ENCODE measurements at regions not wholly inside any gene's neighbourhood (a gene's known extent, or its start where the extent isn't known, plus 50 kb on each side); places are given as distances from the start of the nearest gene placed in this dataset.

GRCh38 chr16:13392341-13392740, 490.9 kb downstream of the SHISA9 start:
- intact Hi-C loops (cut with DNase I): no loop called here
- no peak for DNase-seq (ENCODE audit: low spot score in 2 of 2)
- TF ChIP-seq CTCF (IDR thresholded peaks at IDR 0.05): no peak
- Histone ChIP-seq H3K27ac (no peak overlapping the region), H3K4me1 (no peaks in the 10 kb centered on the region), H3K36me3 (no peaks in the 10 kb centered on the region), H3K4me3 (no peak overlapping the region), H3K27me3 (no peaks in the 10 kb centered on the region), H3K9me3 (no peaks in the 10 kb centered on the region)

GRCh38 chr16:13393816-13394215, 492.4 kb downstream of the SHISA9 start:
- Histone ChIP-seq H3K4me1 (no peaks in the 10 kb centered on the region), H3K36me3 (no peaks in the 10 kb centered on the region), H3K27ac (no peak overlapping the region), H3K9me3 (no peaks in the 10 kb centered on the region), H3K27me3 (no peaks in the 10 kb centered on the region), H3K4me3 (no peak overlapping the region)
- no peak for DNase-seq (ENCODE audit: low spot score in 2 of 2)
- TF ChIP-seq CTCF (IDR thresholded peaks at IDR 0.05): no peak
- intact Hi-C loops (cut with DNase I): no loop called here

- intact Hi-C loops (cut with DNase I): no loop called here
- no peak for TF ChIP-seq CTCF (IDR thresholded peaks at IDR 0.05)
Measured at GRCh38 chr16:13394488-13394887, 493.1 kb downstream of the SHISA9 start.

GRCh38 chr16:13397126-13397525, 495.7 kb downstream of the SHISA9 start:
- intact Hi-C loops (cut with DNase I): no loop called here

More at GRCh38 chr16:13394488-13394887, 493.1 kb downstream of the SHISA9 start:
- Histone ChIP-seq H3K27ac (no peak overlapping the region), H3K27me3 (no peaks in the 10 kb centered on the region), H3K4me3 (no peak overlapping the region), H3K4me1 (no peaks in the 10 kb centered on the region), H3K36me3 (no peaks in the 10 kb centered on the region), H3K9me3 (no peaks in the 10 kb centered on the region)
- no peak for DNase-seq (ENCODE audit: low spot score in 2 of 2)

GRCh38 chr16:13401641-13402040, 500.2 kb downstream of the SHISA9 start:
- no peak overlapping the region for H3K27ac ChIP-seq
- H3K4me3 ChIP-seq: no peak overlapping the region
- H3K36me3 ChIP-seq: no peaks in the 10 kb centered on the region
- DNase-seq (ENCODE audit: low spot score in 2 of 2): no peak
- intact Hi-C loops (cut with DNase I): no loop called here
- H3K9me3 ChIP-seq: no peaks in the 10 kb centered on the region
- TF ChIP-seq CTCF (IDR thresholded peaks at IDR 0.05): no peak
- H3K4me1 ChIP-seq: no peaks in the 10 kb centered on the region
- H3K27me3 ChIP-seq: no peaks in the 10 kb centered on the region

More at GRCh38 chr16:13397126-13397525, 495.7 kb downstream of the SHISA9 start:
- H3K27ac ChIP-seq: no peak overlapping the region
- H3K4me3 ChIP-seq: no peak overlapping the region
- no peaks in the 10 kb centered on the region for H3K27me3 ChIP-seq
- H3K9me3 ChIP-seq: no peaks in the 10 kb centered on the region
- no peaks in the 10 kb centered on the region for H3K4me1 ChIP-seq
- DNase-seq (ENCODE audit: low spot score in 2 of 2): no peak
- TF ChIP-seq CTCF (IDR thresholded peaks at IDR 0.05): no peak
- H3K36me3 ChIP-seq: no peaks in the 10 kb centered on the region

GRCh38 chr16:13402601-13403000, 501.2 kb downstream of the SHISA9 start:
- no peak for TF ChIP-seq CTCF (IDR thresholded peaks at IDR 0.05)
- no peak for DNase-seq (ENCODE audit: low spot score in 2 of 2)
- Histone ChIP-seq H3K27ac (no peak overlapping the region), H3K9me3 (no peaks in the 10 kb centered on the region), H3K27me3 (no peaks in the 10 kb centered on the region), H3K36me3 (no peaks in the 10 kb centered on the region), H3K4me3 (no peak overlapping the region), H3K4me1 (no peaks in the 10 kb centered on the region)
- intact Hi-C loops (cut with DNase I): no loop called here

All from ascending aorta (tissue), 2 donors.